Mucosa of gallbladder (tissue), 1 donor: ENCODE measurements at regions not wholly inside any gene's neighbourhood (a gene's known extent, or its start where the extent isn't known, plus 50 kb on each side); places are given as distances from the start of the nearest gene placed in this dataset.

Experiments
- DNase-seq: peaks from one replicate; pipeline ENCODE4 v3.0.0-alpha.2; 2020; ENCODE audit warnings: low spot score
- donor health status: DM: no; HTN: no; CAD: no.

GRCh38 chr4:160217352-160217751, 1114.5 kb downstream of the RAPGEF2 start:
- DNase-seq: no peak

DNA sequence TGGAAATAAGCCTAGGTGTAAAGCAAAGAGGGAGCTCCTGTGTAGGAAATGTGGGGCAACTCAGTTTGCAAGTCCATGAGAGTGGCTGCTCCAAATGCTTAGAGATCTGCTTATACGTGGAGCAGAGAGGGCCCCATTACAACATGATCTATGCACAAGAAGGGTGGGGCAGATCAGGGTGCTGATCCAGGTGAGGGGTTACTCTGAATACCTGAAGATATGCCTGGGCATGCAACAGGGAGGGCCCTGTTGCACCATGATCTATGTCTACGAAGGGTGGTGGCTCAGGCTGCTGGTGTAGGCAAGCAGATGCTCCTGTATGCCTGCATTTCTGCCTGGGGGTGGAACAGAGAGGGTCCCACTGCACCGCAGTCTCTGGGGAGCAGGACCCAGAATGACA, 1121.2 kb downstream of the RAPGEF2 start:
- DNase-seq: no peak

GRCh38 chr4:160233141-160233540, 1130.3 kb downstream of the RAPGEF2 start:
- no peak for DNase-seq

DNA sequence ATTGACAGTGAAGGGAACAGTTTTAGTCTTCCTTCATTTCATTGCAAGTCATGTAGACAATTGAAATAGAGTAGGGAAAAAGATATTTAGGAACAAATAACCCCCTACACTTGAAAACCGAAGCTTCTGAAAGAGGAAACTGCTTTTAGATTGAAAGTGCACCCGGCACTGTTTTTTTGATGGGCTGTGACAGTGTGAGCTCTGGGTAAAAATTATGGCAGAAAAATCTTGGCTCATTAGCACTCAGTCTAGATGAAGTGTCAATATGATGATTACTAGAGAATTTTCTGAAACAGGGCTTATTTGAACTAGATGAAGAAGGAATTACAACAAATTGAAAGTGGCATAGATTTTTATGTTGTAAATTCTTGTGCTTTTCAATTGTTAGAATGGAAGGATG, 1132.4 kb downstream of the RAPGEF2 start:
- no peak for DNase-seq

- DNase-seq: no peak
These were observed 1132.9 kb downstream of the RAPGEF2 start for GRCh38 chr4:160235771-160236170.

- no peak for DNase-seq
These were observed 1135.9 kb downstream of the RAPGEF2 start for GRCh38 chr4:160238790-160239189.

DNA sequence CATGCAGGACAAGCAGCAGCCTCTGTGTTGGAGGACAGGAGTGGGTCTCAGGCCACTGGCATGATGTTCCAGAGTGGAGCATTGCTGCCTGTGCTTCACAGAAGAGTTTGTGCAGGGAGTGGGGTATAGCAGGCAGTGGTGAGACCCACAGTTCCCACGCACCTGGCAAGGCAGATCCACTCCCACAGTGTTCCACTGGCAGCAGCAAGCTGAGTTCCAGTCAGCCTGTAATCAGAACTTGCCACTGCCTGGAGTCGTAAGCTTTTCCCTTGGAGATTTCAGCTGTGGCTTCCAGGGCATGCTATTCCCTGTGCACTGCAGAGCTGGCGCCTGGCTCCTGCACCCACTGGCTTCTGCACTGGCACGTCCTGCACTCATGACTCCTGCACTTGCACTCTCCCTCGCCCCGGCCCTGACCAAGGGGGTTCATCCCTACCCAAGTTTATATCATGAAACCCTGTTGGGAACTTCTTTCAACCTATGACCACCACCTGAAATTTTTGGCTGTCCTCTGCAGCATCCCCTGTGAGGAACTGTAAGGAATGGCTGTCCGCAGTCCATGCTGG, 1144.3 kb downstream of the RAPGEF2 start:
- no peak for DNase-seq

DNA sequence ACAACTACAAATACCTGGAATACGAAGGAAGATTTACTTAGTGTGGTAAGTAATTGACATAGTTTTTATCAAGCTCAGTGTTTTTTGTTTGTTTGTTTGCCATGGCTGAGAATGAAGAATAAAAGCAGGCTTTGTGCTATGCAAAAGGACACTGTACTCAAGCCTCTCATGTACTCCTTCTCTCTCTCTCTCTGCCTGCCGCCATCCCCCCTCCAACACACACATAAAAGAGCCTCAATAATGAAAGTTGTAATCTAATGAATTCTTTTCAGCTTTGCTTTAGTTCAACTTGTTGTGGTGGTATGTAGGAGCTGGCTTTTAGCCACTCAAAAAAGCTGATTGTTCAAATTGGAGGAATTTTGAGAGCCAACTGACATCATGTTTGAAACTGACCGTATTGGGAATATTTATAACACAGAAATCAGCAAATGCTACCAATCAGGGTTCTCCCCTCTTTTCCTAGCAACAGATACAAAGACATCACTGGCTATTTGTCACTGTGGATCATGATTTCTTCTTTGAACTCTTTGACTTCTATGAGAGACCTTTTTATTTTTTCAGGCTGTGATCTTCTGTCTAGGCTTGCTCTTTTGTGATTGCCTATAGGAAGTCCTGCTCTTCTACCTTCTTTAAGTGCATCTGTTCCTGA, 1148.8 kb downstream of the RAPGEF2 start:
- DNase-seq: no peak

DNA sequence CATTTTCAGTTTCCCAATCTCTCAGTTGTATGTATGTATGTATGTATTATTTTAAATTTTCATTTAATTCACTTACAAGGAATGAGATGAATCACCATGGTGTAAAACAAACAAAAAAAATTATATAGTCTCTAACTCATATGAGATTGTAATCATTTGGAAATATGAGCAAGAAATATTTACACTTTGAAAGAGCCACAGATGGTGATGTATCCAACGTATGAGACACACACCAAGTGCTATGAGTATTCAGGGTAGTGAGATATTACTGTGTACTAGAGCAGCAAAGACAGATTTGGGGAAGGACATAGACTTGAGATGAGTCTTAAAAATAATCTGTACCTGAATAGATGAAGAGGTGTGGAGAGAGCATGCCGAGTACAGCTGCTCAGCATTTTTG, 1154.4 kb downstream of the RAPGEF2 start:
- DNase-seq: no peak

GRCh38 chr4:160265014-160265413, 1162.1 kb downstream of the RAPGEF2 start:
- DNase-seq: no peak

- no peak for DNase-seq
These were observed 1163.0 kb downstream of the RAPGEF2 start for GRCh38 chr4:160265836-160266235.

- DNase-seq: no peak
These were observed 1174.0 kb downstream of the RAPGEF2 start for GRCh38 chr4:160276785-160277325.

DNA sequence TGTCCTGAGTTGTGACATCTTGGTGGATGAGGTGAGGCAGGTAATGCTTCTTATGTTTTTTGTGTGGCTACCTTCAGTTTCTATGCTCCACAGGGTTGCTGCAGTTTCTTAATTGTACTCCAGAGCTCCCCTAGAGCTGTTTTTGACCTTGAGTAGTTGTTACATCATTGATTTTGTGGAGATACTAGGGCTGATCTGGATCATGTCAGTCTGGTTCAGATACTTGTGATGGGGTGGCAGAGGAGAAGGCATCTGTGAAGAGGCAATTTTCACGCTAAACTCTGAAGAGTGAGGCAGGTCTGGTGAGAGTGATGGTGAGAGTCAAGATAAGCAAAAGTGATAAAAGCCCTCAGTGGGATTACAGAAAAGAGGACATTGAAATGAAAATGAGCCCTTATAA, 1180.2 kb downstream of the RAPGEF2 start:
- no peak for DNase-seq

DNA sequence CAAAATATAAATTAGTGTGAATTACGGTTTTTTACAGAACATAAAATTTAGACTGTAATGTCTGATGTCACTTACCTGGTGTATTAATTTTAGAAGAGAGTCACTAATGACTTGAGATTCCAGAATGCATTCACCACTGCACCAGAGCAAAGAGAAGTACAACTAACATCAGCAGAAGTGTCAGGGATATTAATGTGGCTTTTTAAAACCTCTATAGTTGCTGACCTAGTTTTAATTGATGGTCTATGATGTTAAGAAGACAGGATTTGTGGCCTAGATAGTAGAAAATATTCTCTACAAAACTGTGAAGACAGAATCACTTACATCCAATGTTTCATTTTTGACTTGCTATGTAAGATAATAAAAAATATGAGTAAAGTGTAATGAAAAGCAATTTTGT, 1181.6 kb downstream of the RAPGEF2 start:
- DNase-seq: no peak

DNA sequence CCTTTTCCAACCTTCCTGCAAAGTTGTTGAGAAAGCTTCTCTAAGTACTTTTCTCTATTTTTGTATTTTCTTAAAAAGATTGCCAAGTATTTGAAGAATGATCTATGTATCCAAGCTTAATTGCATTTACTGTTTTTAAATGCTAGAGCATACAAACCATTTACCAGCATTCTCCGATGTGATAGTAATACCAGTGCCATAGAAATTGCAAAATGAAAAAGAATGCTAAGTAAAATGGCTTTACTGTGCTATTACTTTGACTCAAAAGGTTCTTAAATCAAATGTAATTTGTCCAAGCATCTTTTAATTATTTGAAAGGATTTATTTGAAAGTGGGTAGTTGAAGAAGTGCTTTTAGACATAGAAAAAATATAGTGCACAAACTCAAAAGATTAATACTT, 1183.2 kb downstream of the RAPGEF2 start:
- DNase-seq: no peak

- no peak for DNase-seq
These were observed 1193.6 kb downstream of the RAPGEF2 start for GRCh38 chr4:160296476-160296875.

- no peak for DNase-seq
These were observed 1196.3 kb downstream of the RAPGEF2 start for GRCh38 chr4:160299177-160299576.

GRCh38 chr4:160299608-160300007, 1196.7 kb downstream of the RAPGEF2 start:
- DNase-seq: no peak

- no peak for DNase-seq
These were observed 1213.2 kb downstream of the RAPGEF2 start for GRCh38 chr4:160316036-160316435.

GRCh38 chr4:160318567-160319220, 1215.8 kb downstream of the RAPGEF2 start:
- no peak for DNase-seq

GRCh38 chr4:160319221-160319867, 1216.5 kb downstream of the RAPGEF2 start:
- no peak for DNase-seq

DNA sequence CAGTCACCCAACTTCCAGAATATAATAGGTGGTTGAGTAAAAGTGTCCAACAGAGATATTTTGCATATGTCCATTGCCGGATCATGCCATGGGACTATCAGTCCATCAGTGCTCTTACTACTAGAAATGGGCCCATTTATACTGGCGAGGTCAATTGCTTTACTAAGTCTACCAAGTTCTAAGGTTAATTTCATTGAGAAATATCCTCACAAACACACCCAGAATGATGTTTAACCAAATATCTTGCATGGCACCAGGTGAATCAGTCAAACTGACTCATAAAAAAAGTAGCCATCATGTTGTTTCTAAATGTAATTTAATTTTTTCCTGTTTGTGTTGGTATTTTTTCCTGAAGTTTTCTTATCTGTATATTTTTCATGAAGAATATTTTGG, 1217.0 kb downstream of the RAPGEF2 start:
- no peak for DNase-seq

DNA sequence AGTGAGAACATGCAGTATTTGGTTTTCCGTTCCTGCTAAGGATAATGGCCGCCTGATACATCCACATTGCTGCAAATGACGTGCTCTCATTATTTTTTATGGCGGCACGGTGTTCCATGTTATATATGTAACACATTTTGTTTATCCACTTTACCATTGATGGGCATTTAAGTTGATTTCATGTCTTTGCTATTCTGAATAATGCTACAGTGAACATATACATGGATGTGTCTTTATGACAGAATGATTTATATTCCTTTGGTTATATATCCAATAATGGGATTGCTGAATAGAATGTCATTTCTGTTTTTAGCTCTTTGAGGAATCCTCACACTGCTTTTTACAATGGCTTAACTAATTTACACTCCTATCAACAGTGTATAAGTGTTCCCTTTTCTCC, 1223.2 kb downstream of the RAPGEF2 start:
- DNase-seq: no peak
